ENCODE measurements at regions not wholly inside any gene's neighbourhood (a gene's known extent, or its start where the extent isn't known, plus 50 kb on each side); places are given as distances from the start of the nearest gene placed in this dataset.
A peak's percentile ranks its signal among the peaks of the same experiment; 100 is the strongest.

GRCh38 chr2:18125303-18125702 is 246.8 kb downstream of the KCNS3 start:
- H4K20me1 ChIP-seq (ENCODE audit: insufficient read depth, low read depth, low read length): no peaks in the 10 kb centered on the region
- H2AFZ ChIP-seq (ENCODE audit: low read length): no peak overlapping the region
- DNase-seq: no peak
- no peaks in the 10 kb centered on the region for H3K27me3 ChIP-seq (ENCODE audit: low read length)
- H3K4me1 ChIP-seq (ENCODE audit: low read length): 0 out of 2 replicates have a peak, but pooled peaks cover 2% of the 10 kb centered on the region
- no peak overlapping the region for H3K4me3 ChIP-seq (ENCODE audit: low read length)
- no peak overlapping the region for H3K9ac ChIP-seq (ENCODE audit: low read length)
- H3K27ac ChIP-seq (ENCODE audit: low read length): no peak overlapping the region
- H3K79me2 ChIP-seq (ENCODE audit: low read length): no peaks in the 10 kb centered on the region
- no peaks in the 10 kb centered on the region for H3K36me3 ChIP-seq (ENCODE audit: insufficient read depth, low read length)
- H3K9me2 ChIP-seq (replicated peaks; ENCODE audit: insufficient read depth, low read length): no peaks in the 10 kb centered on the region
- H3K9me3 ChIP-seq (ENCODE audit: low read length): no peaks in the 10 kb centered on the region
- no peak overlapping the region for H3K4me2 ChIP-seq (ENCODE audit: low read depth, low read length, poor library complexity, severe bottlenecking)

GRCh38 chr2:18124116-18124835 is 245.8 kb downstream of the KCNS3 start:
- no peaks in the 10 kb centered on the region for H3K27me3 ChIP-seq (ENCODE audit: low read length)

GRCh38 chr2:18123577-18123976 is 245.1 kb downstream of the KCNS3 start:
- 0 out of 2 replicates have a peak, but pooled peaks cover 2% of the 10 kb centered on the region for H3K4me1 ChIP-seq (ENCODE audit: low read length)
- peak; percentile 50 for DNase-seq
- H2AFZ ChIP-seq (ENCODE audit: low read length): no peak overlapping the region
- no peaks in the 10 kb centered on the region for H3K9me3 ChIP-seq (ENCODE audit: low read length)
- no peaks in the 10 kb centered on the region for H3K79me2 ChIP-seq (ENCODE audit: low read length)
- H3K27me3 ChIP-seq (ENCODE audit: low read length): no peaks in the 10 kb centered on the region
- no peak overlapping the region for H3K4me3 ChIP-seq (ENCODE audit: low read length)
- no peaks in the 10 kb centered on the region for H3K9me2 ChIP-seq (replicated peaks; ENCODE audit: insufficient read depth, low read length)
- H3K36me3 ChIP-seq (ENCODE audit: insufficient read depth, low read length): no peaks in the 10 kb centered on the region
- no peak overlapping the region for H3K9ac ChIP-seq (ENCODE audit: low read length)
- no peak overlapping the region for H3K27ac ChIP-seq (ENCODE audit: low read length)
- no peak overlapping the region for H3K4me2 ChIP-seq (ENCODE audit: low read depth, low read length, poor library complexity, severe bottlenecking)
- H4K20me1 ChIP-seq (ENCODE audit: insufficient read depth, low read depth, low read length): no peaks in the 10 kb centered on the region

More at GRCh38 chr2:18124116-18124835, 245.8 kb downstream of the KCNS3 start:
- H3K9ac ChIP-seq (ENCODE audit: low read length): no peak overlapping the region
- H3K4me2 ChIP-seq (ENCODE audit: low read depth, low read length, poor library complexity, severe bottlenecking): no peak overlapping the region
- no peaks in the 10 kb centered on the region for H3K36me3 ChIP-seq (ENCODE audit: insufficient read depth, low read length)
- H4K20me1 ChIP-seq (ENCODE audit: insufficient read depth, low read depth, low read length): no peaks in the 10 kb centered on the region
- no peaks in the 10 kb centered on the region for H3K9me3 ChIP-seq (ENCODE audit: low read length)
- no peaks in the 10 kb centered on the region for H3K79me2 ChIP-seq (ENCODE audit: low read length)
- H2AFZ ChIP-seq (ENCODE audit: low read length): no peak overlapping the region
- H3K9me2 ChIP-seq (replicated peaks; ENCODE audit: insufficient read depth, low read length): no peaks in the 10 kb centered on the region
- no peak for DNase-seq
- no peak overlapping the region for H3K4me3 ChIP-seq (ENCODE audit: low read length)
- H3K27ac ChIP-seq (ENCODE audit: low read length): no peak overlapping the region
- 0 out of 2 replicates have a peak, but pooled peaks cover 2% of the 10 kb centered on the region for H3K4me1 ChIP-seq (ENCODE audit: low read length)

- Histone ChIP-seq H3K4me1 (ENCODE audit: low read length) (0 out of 2 replicates have a peak, but pooled peaks cover 2% of the 10 kb centered on the region), H4K20me1 (ENCODE audit: insufficient read depth, low read depth, low read length) (no peaks in the 10 kb centered on the region), H3K9me3 (ENCODE audit: low read length) (no peaks in the 10 kb centered on the region), H3K9ac (ENCODE audit: low read length) (no peak overlapping the region), H2AFZ (ENCODE audit: low read length) (no peak overlapping the region), H3K36me3 (ENCODE audit: insufficient read depth, low read length) (no peaks in the 10 kb centered on the region), H3K4me3 (ENCODE audit: low read length) (no peak overlapping the region), H3K27ac (ENCODE audit: low read length) (no peak overlapping the region), H3K4me2 (ENCODE audit: low read depth, low read length, poor library complexity, severe bottlenecking) (no peak overlapping the region), H3K27me3 (ENCODE audit: low read length) (no peaks in the 10 kb centered on the region), H3K9me2 (replicated peaks; ENCODE audit: insufficient read depth, low read length) (no peaks in the 10 kb centered on the region), H3K79me2 (ENCODE audit: low read length) (no peaks in the 10 kb centered on the region)
- no peak for DNase-seq
Measured at GRCh38 chr2:18123211-18123570, 244.7 kb downstream of the KCNS3 start.

- Histone ChIP-seq H4K20me1 (ENCODE audit: insufficient read depth, low read depth, low read length) (no peaks in the 10 kb centered on the region), H3K9me2 (replicated peaks; ENCODE audit: insufficient read depth, low read length) (no peaks in the 10 kb centered on the region), H3K4me1 (ENCODE audit: low read length) (0 out of 2 replicates have a peak, but pooled peaks cover 2% of the 10 kb centered on the region), H3K4me2 (ENCODE audit: low read depth, low read length, poor library complexity, severe bottlenecking) (no peak overlapping the region), H3K9me3 (ENCODE audit: low read length) (no peaks in the 10 kb centered on the region), H3K36me3 (ENCODE audit: insufficient read depth, low read length) (no peaks in the 10 kb centered on the region), H3K9ac (ENCODE audit: low read length) (no peak overlapping the region), H3K27me3 (ENCODE audit: low read length) (no peaks in the 10 kb centered on the region), H3K79me2 (ENCODE audit: low read length) (no peaks in the 10 kb centered on the region), H3K4me3 (ENCODE audit: low read length) (no peak overlapping the region), H3K27ac (ENCODE audit: low read length) (no peak overlapping the region), H2AFZ (ENCODE audit: low read length) (no peak overlapping the region)
- DNase-seq: no peak
Measured at GRCh38 chr2:18122544-18123210, 244.2 kb downstream of the KCNS3 start.

GRCh38 chr2:18119883-18120282 is 241.4 kb downstream of the KCNS3 start:
- Histone ChIP-seq H3K9me3 (ENCODE audit: low read length) (no peaks in the 10 kb centered on the region), H3K36me3 (ENCODE audit: insufficient read depth, low read length) (no peaks in the 10 kb centered on the region), H3K27me3 (ENCODE audit: low read length) (no peaks in the 10 kb centered on the region), H2AFZ (ENCODE audit: low read length) (no peak overlapping the region), H3K4me2 (ENCODE audit: low read depth, low read length, poor library complexity, severe bottlenecking) (no peak overlapping the region), H3K4me3 (ENCODE audit: low read length) (no peak overlapping the region), H3K79me2 (ENCODE audit: low read length) (no peaks in the 10 kb centered on the region), H3K4me1 (ENCODE audit: low read length) (0 out of 2 replicates have a peak, but pooled peaks cover 2% of the 10 kb centered on the region), H4K20me1 (ENCODE audit: insufficient read depth, low read depth, low read length) (no peaks in the 10 kb centered on the region), H3K9ac (ENCODE audit: low read length) (no peak overlapping the region), H3K27ac (ENCODE audit: low read length) (no peak overlapping the region), H3K9me2 (replicated peaks; ENCODE audit: insufficient read depth, low read length) (no peaks in the 10 kb centered on the region)
- DNase-seq: no peak

GRCh38 chr2:18118703-18119102 is 240.2 kb downstream of the KCNS3 start:
- H3K27me3 ChIP-seq (ENCODE audit: low read length): no peaks in the 10 kb centered on the region
- no peaks in the 10 kb centered on the region for H3K9me3 ChIP-seq (ENCODE audit: low read length)
- DNase-seq: no peak
- no peak overlapping the region for H3K4me2 ChIP-seq (ENCODE audit: low read depth, low read length, poor library complexity, severe bottlenecking)
- H4K20me1 ChIP-seq (ENCODE audit: insufficient read depth, low read depth, low read length): no peaks in the 10 kb centered on the region
- no peaks in the 10 kb centered on the region for H3K9me2 ChIP-seq (replicated peaks; ENCODE audit: insufficient read depth, low read length)
- no peak overlapping the region for H3K9ac ChIP-seq (ENCODE audit: low read length)
- H2AFZ ChIP-seq (ENCODE audit: low read length): no peak overlapping the region
- no peaks in the 10 kb centered on the region for H3K36me3 ChIP-seq (ENCODE audit: insufficient read depth, low read length)
- no peak overlapping the region for H3K4me3 ChIP-seq (ENCODE audit: low read length)
- H3K79me2 ChIP-seq (ENCODE audit: low read length): no peaks in the 10 kb centered on the region
- no peak overlapping the region for H3K27ac ChIP-seq (ENCODE audit: low read length)
- 0 out of 2 replicates have a peak, but pooled peaks cover 2% of the 10 kb centered on the region for H3K4me1 ChIP-seq (ENCODE audit: low read length)

GRCh38 chr2:18117592-18117991 is 239.1 kb downstream of the KCNS3 start:
- no peak overlapping the region for H3K27ac ChIP-seq (ENCODE audit: low read length)
- no peaks in the 10 kb centered on the region for H3K4me1 ChIP-seq (ENCODE audit: low read length)
- H3K9me3 ChIP-seq (ENCODE audit: low read length): no peaks in the 10 kb centered on the region
- H3K4me2 ChIP-seq (ENCODE audit: low read depth, low read length, poor library complexity, severe bottlenecking): no peak overlapping the region
- no peak overlapping the region for H3K4me3 ChIP-seq (ENCODE audit: low read length)
- H3K79me2 ChIP-seq (ENCODE audit: low read length): no peaks in the 10 kb centered on the region
- H3K9me2 ChIP-seq (replicated peaks; ENCODE audit: insufficient read depth, low read length): no peaks in the 10 kb centered on the region
- H3K9ac ChIP-seq (ENCODE audit: low read length): no peak overlapping the region
- H2AFZ ChIP-seq (ENCODE audit: low read length): no peak overlapping the region
- DNase-seq: peak; percentile 87
- H4K20me1 ChIP-seq (ENCODE audit: insufficient read depth, low read depth, low read length): no peaks in the 10 kb centered on the region
- no peaks in the 10 kb centered on the region for H3K36me3 ChIP-seq (ENCODE audit: insufficient read depth, low read length)
- no peaks in the 10 kb centered on the region for H3K27me3 ChIP-seq (ENCODE audit: low read length)
